Hepatocyte (in vitro differentiated cells): ENCODE measurements at regions not wholly inside any gene's neighbourhood (a gene's known extent, or its start where the extent isn't known, plus 50 kb on each side); places are given as distances from the start of the nearest gene placed in this dataset.
A peak's percentile ranks its signal among the peaks of the same experiment; 100 is the strongest.

Experiments
- DNase-seq: peaks from one replicate; pipeline ENCODE4 v3.0.0-alpha.2; 2016; ENCODE audit warnings: low spot score
- H2AFZ ChIP-seq: fragments of 200-600 bp; sonication (generic); 2 replicates; pipeline ENCODE4 v1.6.0; 2016; ENCODE audit warnings: antibody characterized with exemption, mild to moderate bottlenecking
- H3K27ac ChIP-seq: fragments of 200-600 bp; sonication (generic); 2 replicates; pipeline ENCODE4 v1.5.1; 2016; ENCODE audit warnings: mild to moderate bottlenecking
- H3K27me3 ChIP-seq: fragments of 200-600 bp; sonication (generic); 2 replicates; pipeline ENCODE4 v1.6.1; 2016
- H3K36me3 ChIP-seq: fragments of 200-600 bp; sonication (generic); replicated peaks from 2 replicates; pipeline ENCODE4 v1.5.1; 2016; ENCODE audit warnings: low read depth; ENCODE audit not compliant: insufficient read depth
- H3K4me1 ChIP-seq: fragments of 200-600 bp; sonication (generic); 2 replicates; pipeline ENCODE4 v1.5.1; 2016; ENCODE audit warnings: mild to moderate bottlenecking, moderate library complexity; ENCODE audit not compliant: insufficient read depth
- H3K4me2 ChIP-seq: fragments of 200-600 bp; sonication (generic); 2 replicates; pipeline ENCODE4 v1.6.0; 2016
- H3K4me3 ChIP-seq: fragments of 200-600 bp; sonication (generic); 2 replicates; pipeline ENCODE4 v1.5.1; 2016; ENCODE audit warnings: mild to moderate bottlenecking
- H3K79me2 ChIP-seq: fragments of 200-600 bp; sonication (generic); 2 replicates; pipeline ENCODE4 v1.6.0; 2017; ENCODE audit warnings: mild to moderate bottlenecking
- H3K9me2 ChIP-seq: fragments of 200-600 bp; sonication (generic); replicated peaks from 2 replicates; pipeline ENCODE4 v1.6.0; 2017; ENCODE audit warnings: mild to moderate bottlenecking; ENCODE audit not compliant: insufficient read depth
- H3K9me3 ChIP-seq: fragments of 200-600 bp; sonication (generic); 2 replicates; pipeline ENCODE4 v1.5.1; 2016; ENCODE audit warnings: low read depth, mild to moderate bottlenecking
- H4K20me1 ChIP-seq: fragments of 200-600 bp; sonication (generic); 2 replicates; pipeline ENCODE4 v1.6.0; 2016; ENCODE audit warnings: mild to moderate bottlenecking; ENCODE audit not compliant: insufficient read depth, poor library complexity, severe bottlenecking
- EZH2 ChIP-seq: fragments of 200-600 bp; sonication (generic); IDR thresholded peaks from 2 replicates; pipeline ENCODE4 v1.6.1; 2016; ENCODE audit warnings: antibody characterized with exemption, mild to moderate bottlenecking, borderline replicate concordance
- EZH2phosphoT487 ChIP-seq: fragments of 200-600 bp; sonication (generic); IDR thresholded peaks from one replicate; pipeline ENCODE4 v1.6.1; 2018; ENCODE audit warnings: antibody characterized with exemption, mild to moderate bottlenecking, low read depth, moderate library complexity; ENCODE audit not compliant: unreplicated experiment, severe bottlenecking
- WGBS: methylation state at CpG from one replicate; pipeline ENCODE4 v1.1.6; 2016; ENCODE audit warnings: low lambda C conversion rate; ENCODE audit errors: missing lambda C conversion rate; 5-methylcytosine and 5-hydroxymethylcytosine counted together
- TF ChIP-seq, protein P1 (sequence below): fragments of 200-600 bp; sonication (generic); IDR thresholded peaks from 2 replicates; pipeline ENCODE4 v1.5.1; 2016; ENCODE audit warnings: antibody characterized with exemption, mild to moderate bottlenecking; ENCODE audit not compliant: poor library complexity

DNA sequence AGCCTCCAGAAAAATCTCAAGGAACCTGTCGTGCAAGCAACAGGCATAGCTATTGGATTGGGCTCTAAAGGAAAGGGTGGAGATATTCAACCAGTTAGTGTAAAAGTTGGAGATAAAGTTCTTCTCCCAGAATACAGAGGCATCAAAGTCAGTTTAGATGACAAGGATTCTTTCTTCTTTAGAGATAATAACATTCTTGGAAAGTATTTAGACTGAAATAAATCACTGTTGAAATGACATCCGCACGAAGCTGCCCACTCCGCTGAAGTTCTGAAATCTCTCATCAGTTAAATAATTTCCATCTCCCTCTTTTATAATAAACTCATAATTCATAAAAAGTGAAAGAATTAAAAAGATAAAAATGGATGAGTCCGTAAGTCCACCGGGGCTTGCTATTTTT lies 1354.9 kb upstream of the TMEM132C start:
- no peak overlapping the region for H3K4me3 ChIP-seq
- no peak overlapping the region for H3K27ac ChIP-seq
- 95% methylated on average over 6 of the region's 6 CpGs for WGBS
- no peaks in the 10 kb centered on the region for H3K9me3 ChIP-seq
- no peaks in the 10 kb centered on the region for H4K20me1 ChIP-seq
- no peak for TF ChIP-seq EZH2
- DNase-seq = no peak
- H3K9me2 ChIP-seq = no peaks in the 10 kb centered on the region
- no peaks in the 10 kb centered on the region for H3K4me1 ChIP-seq
- H3K27me3 ChIP-seq = no peaks in the 10 kb centered on the region
- H2AFZ ChIP-seq = no peak overlapping the region
- no peak overlapping the region for H3K4me2 ChIP-seq
- no peaks in the 10 kb centered on the region for H3K79me2 ChIP-seq
- no peaks in the 10 kb centered on the region for H3K36me3 ChIP-seq

DNA sequence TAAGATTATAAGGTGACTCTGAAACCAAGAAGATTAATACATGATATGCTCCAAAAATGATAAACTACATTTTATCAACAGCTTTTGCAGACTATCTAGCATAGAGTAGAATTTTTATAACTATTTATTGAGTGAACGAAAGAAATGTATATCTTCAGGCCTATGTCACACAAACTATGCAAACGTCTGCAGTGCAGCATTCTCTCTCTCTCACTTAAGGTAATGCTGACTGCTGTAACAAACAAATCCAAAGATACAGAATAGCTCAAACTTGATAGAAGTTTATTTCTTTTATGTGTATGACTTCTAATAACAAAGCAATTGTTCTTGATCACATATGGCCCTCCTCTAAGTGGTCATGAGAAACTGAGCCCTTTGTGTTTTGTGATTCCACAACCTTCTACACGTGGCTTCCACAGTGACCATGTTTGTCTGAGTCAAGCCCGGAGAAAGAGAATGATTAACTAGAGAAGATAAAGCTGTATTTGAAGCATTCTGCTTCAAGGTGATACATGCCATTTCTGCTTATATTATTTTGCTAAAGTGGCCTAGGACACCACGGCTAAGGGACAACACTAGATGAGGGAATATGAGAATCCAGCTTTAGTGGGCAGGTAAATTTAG lies 1352.7 kb upstream of the TMEM132C start:
- H3K27me3 ChIP-seq = no peaks in the 10 kb centered on the region
- H2AFZ ChIP-seq = peak overlapping the region; percentile 25
- DNase-seq = peak; percentile 27
- H3K79me2 ChIP-seq = no peaks in the 10 kb centered on the region
- no peaks in the 10 kb centered on the region for H4K20me1 ChIP-seq
- no peaks in the 10 kb centered on the region for H3K9me3 ChIP-seq
- WGBS = 41% methylated on average over 5 of the region's 5 CpGs
- no peaks in the 10 kb centered on the region for H3K9me2 ChIP-seq
- TF ChIP-seq EZH2phosphoT487 = no peak
- TF ChIP-seq, protein P1, sequence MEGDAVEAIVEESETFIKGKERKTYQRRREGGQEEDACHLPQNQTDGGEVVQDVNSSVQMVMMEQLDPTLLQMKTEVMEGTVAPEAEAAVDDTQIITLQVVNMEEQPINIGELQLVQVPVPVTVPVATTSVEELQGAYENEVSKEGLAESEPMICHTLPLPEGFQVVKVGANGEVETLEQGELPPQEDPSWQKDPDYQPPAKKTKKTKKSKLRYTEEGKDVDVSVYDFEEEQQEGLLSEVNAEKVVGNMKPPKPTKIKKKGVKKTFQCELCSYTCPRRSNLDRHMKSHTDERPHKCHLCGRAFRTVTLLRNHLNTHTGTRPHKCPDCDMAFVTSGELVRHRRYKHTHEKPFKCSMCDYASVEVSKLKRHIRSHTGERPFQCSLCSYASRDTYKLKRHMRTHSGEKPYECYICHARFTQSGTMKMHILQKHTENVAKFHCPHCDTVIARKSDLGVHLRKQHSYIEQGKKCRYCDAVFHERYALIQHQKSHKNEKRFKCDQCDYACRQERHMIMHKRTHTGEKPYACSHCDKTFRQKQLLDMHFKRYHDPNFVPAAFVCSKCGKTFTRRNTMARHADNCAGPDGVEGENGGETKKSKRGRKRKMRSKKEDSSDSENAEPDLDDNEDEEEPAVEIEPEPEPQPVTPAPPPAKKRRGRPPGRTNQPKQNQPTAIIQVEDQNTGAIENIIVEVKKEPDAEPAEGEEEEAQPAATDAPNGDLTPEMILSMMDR = no peak
- TF ChIP-seq EZH2 = no peak
- peak overlapping the region; percentile 42 for H3K27ac ChIP-seq
- no peak overlapping the region for H3K4me3 ChIP-seq
- no peaks in the 10 kb centered on the region for H3K36me3 ChIP-seq
- H3K4me2 ChIP-seq = no peak overlapping the region
- H3K4me1 ChIP-seq = no peaks in the 10 kb centered on the region

DNA sequence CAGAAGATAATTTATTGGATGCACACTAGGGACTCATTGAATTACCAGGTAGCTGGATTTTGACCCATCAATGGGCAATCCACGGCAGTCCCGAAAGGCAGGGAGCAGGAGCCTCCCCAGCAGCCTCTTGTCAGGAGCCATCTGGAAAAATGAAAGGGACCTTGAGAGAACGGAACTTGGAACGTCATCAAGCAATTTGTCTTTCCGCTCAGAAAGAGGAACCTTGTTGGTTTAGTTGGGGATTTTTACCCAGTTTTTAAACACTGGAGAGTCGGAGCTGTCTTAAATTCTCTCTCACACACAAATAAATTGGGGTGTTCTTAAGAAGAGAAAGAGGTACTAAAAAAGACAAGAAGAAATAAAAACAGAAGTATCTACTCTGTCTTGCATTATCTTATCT lies 1351.7 kb upstream of the TMEM132C start:
- no peaks in the 10 kb centered on the region for H3K4me1 ChIP-seq
- no peaks in the 10 kb centered on the region for H3K79me2 ChIP-seq
- H3K9me3 ChIP-seq = no peaks in the 10 kb centered on the region
- TF ChIP-seq, protein P1 = no peak
- TF ChIP-seq EZH2phosphoT487 (no peak), EZH2 (no peak)
- H3K4me3 ChIP-seq = no peak overlapping the region
- H4K20me1 ChIP-seq = no peaks in the 10 kb centered on the region
- H3K27ac ChIP-seq = no peak overlapping the region
- no peak for DNase-seq
- no peaks in the 10 kb centered on the region for H3K9me2 ChIP-seq
- no peaks in the 10 kb centered on the region for H3K36me3 ChIP-seq
- no peaks in the 10 kb centered on the region for H3K27me3 ChIP-seq
- WGBS = 93% methylated on average over 6 of the region's 6 CpGs
- H2AFZ ChIP-seq = no peak overlapping the region
- no peak overlapping the region for H3K4me2 ChIP-seq

DNA sequence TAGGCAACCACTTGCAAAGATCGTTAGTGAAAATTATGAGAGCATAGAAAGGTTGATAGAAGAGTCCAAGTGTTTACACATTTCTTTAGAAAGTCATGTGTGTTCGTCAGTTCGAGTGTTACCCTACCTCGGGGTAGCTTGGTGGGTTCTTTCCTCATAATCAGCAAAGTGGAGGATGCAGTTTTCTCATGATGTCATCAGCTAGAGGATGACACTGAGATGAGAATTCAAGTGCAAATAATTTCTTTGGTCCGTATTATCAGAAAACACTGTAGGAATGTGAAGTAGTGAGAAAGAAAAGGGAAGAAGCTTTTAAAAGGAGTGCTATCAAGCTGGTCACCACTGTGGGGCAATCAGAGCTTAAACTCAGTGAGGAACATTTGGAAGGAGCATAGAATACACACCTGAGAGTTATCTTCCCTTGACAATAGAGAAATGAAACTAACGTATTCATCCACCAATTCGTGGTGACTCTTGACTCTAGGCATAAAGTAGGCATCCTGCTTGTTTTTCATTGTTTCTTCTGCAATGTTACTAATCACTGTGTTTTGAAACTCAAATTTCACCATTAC lies 1340.9 kb upstream of the TMEM132C start:
- H4K20me1 ChIP-seq = no peaks in the 10 kb centered on the region
- H3K36me3 ChIP-seq = no peaks in the 10 kb centered on the region
- H3K4me2 ChIP-seq = no peak overlapping the region
- no peak overlapping the region for H2AFZ ChIP-seq
- H3K27ac ChIP-seq = no peak overlapping the region
- no peak for TF ChIP-seq EZH2phosphoT487
- TF ChIP-seq, protein P1 = no peak
- no peak for TF ChIP-seq EZH2
- H3K79me2 ChIP-seq = no peaks in the 10 kb centered on the region
- no peaks in the 10 kb centered on the region for H3K9me3 ChIP-seq
- 67% methylated on average over 7 of the region's 7 CpGs for WGBS
- H3K27me3 ChIP-seq = no peaks in the 10 kb centered on the region
- no peaks in the 10 kb centered on the region for H3K9me2 ChIP-seq
- no peaks in the 10 kb centered on the region for H3K4me1 ChIP-seq
- no peak overlapping the region for H3K4me3 ChIP-seq
- no peak for DNase-seq
